ENCODE measurements at regions not wholly inside any gene's neighbourhood (a gene's known extent, or its start where the extent isn't known, plus 50 kb on each side); places are given as distances from the start of the nearest gene placed in this dataset.
"Not testable (repeated sequence)": the region's sequence is repeated elsewhere in the genome, so short reads cannot be mapped to it uniquely, and the experiment has no call there.

DNA sequence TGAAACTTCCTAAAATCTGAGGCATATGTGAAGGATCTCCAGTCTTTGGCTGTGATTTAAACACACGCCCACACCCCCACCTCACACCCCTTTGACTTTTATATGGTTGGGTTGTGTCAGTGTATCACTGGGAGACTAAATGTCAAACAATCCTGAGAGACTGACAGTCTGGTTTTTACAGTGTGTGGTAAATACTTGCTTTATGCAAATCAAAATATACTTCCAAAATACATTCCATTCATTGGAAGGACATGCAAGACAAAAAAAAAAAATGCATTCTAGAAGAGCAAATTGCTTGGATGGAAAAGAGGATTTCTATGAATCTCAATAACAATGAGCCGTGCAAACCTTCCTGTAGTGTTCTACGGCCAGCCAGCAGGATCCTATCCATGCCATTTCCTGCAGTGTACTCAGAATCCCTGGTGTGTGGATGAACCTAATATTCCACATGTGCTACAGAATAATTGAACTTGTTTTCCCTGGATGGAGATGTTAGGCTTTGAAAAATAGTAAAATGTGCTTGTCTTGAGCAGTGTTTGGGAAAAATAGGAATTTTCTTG lies 602.1 kb upstream of the GOT2 start:
- DNase-seq (ENCODE audit: low read depth in 2 of 2) = no peak

DNA sequence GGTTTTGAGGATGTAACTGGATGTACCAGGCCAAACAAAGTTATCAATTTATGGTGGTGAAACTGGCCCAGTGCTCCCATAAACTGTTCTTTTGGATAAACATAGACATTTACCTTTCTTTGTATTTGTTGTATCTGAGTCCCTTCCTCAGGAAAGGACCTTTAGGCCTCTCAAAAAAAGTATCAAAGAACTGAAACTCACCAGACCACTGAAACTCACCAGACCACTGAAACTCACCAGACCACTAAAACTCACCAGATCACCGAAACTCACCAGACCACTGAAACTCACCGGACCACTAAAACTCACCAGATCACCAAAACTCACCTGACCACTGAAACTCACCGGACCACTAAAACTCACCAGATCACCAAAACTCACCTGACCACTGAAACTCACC lies 597.6 kb upstream of the GOT2 start:
- not testable (repeated sequence) for DNase-seq (ENCODE audit: low read depth in 2 of 2)

DNA sequence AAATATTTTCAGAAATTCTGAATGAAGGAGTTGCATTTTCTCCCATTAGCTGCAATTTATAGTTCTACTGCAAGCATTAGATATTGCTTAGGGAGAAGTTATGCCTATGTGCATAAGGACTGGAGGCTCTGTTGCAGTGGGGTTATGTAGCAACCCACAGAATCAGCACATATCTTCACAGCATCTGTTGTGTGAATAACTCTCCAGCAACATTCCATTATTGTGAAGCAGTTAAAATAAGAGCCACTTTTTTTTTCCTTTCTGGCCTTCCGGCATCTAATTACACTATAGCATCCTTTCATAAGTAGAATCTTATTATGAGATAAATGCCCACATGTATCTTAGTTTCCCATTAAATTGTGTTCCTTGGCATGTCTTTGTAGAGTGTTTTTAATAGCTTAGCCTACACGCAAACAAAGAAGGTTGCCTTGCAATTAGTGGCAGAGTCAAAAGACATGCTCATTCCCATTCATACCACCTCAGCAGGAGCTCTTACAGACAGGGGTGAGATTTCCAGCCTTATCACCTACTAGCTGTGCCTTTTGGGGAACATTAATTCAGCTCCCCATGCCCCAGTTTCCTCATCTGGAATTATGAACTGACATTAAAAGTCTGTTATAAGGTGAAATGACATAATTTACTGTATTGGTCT lies 596.0 kb upstream of the GOT2 start:
- DNase-seq (ENCODE audit: low read depth in 2 of 2) = no peak

DNA sequence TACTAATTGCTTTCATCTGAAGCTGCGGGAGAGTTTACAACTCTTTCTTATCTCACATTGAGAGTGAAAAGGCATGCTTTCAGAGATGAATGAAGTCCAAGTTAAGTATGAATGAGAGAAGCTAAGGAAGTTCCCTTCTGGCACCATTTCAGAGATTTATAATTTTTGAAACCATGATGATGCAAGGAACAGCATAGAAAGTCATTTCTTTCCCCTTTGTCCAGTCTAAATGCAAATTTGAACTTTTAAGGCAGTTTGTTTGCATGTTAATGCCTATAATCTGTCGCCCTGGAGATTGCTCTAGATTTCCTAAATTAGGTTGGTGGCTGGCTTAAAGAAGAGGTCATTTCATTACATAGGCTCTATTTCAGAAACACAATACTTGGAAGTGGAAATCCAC lies 594.8 kb upstream of the GOT2 start:
- no peak for DNase-seq (ENCODE audit: low read depth in 2 of 2)

DNA sequence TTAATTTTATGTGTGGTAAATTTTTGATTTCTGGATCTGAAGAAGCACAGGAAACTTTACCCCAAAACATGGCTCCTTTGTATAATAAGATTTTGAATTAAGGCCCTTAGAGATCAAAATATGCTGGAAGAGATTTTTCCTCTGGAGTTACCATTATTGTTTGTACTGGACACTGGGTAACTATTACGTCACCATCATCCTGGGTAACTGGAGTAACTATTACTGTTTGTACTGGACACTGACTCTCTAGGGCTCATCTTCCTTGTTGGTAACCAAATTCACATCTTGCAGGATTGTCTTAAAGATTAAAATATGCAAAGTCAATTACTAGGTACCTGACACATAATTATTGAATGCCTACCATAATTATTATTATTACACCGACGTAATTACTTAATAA lies 593.8 kb upstream of the GOT2 start:
- no peak for DNase-seq (ENCODE audit: low read depth in 2 of 2)

DNA sequence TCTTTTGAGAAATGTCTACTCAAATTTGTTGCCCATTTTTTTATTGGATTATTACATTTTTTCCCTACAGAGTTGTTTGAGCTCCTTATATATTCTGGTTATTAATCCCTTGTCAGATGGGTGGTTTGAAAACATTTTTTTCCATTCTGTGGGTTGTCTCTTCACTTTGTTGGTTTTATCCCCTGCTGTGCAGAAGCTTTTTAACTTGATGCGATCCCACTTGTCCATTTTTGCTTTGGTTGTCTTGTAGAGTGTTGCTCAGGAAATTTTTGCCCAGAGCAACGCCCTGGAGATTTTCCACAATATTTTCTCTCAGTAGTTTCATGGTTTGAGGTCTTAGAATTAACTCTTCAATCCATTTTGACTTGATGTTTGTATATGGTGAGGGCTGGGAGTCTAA lies 592.8 kb upstream of the GOT2 start:
- DNase-seq (ENCODE audit: low read depth in 2 of 2) = no peak

DNA sequence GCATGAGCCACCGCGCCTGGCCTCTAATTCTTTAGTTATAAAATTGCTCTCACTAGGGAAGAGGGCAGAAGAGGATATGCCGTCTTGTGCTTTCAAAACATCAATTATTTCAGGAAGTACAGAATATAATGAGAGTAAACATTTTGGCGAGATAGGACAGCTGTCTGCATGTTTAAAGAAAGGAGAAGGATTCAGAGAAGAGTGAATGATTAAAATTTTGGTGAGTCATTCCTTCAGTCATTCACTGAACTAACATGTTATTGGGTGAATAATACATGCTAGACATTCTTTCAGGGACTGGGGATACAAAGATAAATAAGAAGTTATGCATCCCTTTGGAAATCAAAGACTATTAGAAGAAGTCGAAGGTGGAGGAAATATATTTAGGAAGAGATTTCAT lies 590.3 kb upstream of the GOT2 start:
- no peak for DNase-seq (ENCODE audit: low read depth in 2 of 2)

DNA sequence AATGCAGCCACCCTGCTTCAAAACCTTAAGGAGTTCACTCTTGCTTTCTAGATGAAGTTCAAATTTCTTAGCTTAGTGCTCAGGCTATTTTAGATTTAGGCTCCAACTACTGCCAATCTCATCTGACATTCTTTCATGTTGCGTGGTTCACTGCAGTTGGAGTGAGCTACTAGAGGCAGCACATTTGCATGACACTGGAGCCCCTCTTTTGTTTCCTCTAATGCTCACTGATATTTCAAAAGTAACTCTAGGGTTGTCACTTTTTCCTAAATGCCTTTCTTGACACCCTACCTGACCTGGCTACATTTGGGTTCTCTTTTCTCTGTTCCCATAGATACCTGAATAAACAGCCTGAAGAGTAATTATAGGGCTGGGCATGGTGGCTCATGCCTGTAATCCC lies 586.5 kb upstream of the GOT2 start:
- DNase-seq (ENCODE audit: low read depth in 2 of 2) = no peak

DNA sequence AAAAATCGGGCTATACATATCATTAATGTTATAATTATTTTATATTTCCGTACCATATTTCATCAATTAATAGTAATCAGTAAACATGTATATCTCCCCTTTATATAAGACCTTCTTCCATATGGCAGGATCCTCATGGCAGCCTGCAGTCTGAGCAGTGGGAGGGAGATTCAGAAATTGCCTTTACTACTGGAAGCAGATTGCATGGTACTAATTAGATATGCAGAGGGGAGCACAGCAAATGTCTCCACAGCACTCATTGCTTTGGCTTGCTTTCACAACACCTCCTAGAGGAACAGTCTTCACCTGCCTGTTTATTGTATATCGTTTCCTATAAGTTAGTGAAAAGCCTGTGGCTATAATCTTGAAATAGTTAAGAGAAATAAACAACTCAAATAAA lies 585.8 kb upstream of the GOT2 start:
- DNase-seq (ENCODE audit: low read depth in 2 of 2) = no peak

DNA sequence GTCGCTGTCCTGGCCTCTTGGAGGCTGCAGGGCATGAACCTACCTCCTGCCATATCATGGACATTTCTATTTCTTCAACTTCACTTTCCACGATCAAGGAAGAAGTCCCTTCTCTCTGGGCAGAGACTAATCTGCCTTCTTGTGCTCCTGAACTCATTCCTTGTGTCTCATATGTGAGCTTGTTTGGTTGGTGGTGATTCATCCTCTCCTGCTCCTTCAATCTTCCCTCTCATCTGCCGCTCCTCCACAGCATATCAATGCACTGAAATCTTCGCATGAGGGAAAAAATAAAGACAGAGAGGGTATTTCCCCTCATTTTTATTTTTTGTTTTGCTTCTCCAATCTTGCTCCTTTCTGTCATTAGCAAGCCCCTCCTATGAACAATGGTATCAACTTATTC lies 571.7 kb upstream of the GOT2 start:
- no peak for DNase-seq (ENCODE audit: low read depth in 2 of 2)

DNA sequence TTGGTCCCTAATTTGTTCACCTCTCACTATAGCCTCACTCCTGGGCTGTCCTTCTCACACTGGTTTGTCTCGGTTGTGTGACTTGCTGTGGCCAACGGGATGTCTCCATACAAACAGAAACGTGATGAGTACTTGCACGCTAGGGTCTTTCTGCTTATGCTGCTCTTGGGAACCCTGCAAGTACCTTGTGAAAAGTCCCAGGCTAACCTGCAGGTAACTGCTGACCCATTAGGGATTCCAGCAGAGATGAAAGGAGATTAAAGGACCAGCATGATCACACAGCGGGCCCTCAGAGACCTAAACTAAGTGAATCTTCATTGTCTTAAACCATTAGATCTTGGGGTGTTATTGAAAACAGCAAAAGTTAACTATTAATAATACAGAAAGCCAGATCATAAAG lies 562.8 kb upstream of the GOT2 start:
- no peak for DNase-seq (ENCODE audit: low read depth in 2 of 2)

DNA sequence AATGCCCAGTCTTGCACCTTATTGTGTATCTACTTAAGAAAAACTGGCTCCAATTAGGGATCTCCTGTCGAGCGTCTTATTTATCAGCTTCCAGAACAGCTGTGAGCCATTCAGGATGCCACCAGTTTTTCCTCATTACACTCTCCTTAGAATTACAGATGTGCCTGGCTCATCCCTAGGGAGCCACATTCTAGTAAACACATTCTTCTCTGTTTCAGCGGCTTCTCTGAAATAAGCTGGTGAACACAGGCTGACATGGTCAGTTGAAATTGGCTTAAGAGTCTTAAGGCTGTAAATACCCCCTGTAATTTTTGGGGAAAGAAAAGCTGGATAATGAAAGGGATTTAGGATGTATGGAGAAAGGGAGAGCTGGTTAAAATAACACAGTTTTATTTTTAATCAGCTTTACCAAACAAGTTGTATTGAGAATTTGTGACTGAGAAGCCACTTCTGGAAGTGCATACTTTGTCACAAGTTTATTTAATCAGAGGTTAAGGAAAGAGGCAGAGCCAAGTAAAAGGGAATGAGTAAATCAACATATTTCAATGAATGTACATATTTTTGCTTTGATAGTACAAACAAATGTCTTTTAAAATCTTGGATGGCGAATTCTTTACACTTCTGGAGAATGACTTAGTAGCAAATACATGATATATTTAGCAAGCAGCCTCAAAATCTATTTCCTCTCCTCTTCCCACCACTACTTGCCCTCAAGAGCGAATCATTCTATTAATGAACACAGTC lies 562.0 kb upstream of the GOT2 start:
- no peak for DNase-seq (ENCODE audit: low read depth in 2 of 2)

DNA sequence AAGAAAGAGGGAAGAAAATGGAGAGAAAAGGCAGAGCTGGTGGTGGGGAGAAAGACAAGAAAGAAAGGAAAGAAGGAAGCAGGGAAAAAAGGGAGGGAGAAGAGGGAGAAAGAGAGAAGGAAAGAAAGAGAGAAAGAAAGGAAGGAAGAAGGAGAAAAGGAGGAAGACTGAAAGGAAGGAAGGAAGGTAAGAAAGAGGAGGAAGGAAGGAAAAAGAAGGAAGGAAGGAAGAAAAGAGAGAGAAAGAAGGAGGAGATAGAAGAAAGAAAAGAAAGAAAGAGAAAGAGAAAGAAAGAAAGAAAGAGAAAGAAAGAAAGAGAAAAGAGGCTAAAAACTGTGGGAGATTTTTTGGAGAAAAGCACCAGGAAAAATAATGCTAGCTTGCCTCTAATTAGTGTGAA lies 561.4 kb upstream of the GOT2 start:
- no peak for DNase-seq (ENCODE audit: low read depth in 2 of 2)

DNA sequence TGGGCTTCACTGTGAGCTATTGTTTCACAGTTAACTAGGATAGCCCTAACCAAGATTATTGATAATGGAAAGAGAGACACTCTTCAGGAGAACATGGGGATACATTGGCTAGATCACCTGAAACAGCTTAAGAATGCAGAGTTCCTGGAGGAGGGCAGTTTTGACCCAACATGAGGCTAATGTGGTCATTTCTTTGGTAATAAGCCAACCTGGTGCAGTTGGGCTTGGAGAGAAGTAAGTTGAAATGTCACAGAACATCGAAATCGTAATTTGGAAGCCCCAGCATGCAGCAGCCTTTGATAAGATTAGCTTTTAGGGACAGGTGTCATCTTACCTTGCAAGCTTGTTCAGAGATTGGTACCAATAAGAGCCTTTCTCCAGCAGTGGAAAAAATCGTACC lies 556.6 kb upstream of the GOT2 start:
- no peak for DNase-seq (ENCODE audit: low read depth in 2 of 2)

DNA sequence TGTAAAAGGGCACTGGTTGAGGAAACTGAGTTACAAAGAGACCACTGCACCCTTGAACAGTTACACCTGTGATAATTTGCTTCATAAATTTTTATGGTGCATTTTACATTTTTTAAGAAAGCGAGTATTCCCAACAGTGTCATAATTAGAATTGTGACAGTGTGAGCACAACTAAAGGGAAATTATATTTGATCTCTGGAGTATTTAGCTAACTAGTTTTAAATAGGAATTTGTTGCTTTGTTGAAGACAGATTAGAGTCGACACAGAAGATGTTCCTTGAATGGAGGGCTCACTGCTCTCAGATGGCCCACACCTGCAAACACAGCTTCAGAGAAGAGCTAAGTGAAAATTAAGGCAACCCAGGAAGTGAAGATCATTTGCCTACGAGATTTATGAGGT lies 555.0 kb upstream of the GOT2 start:
- DNase-seq (ENCODE audit: low read depth in 2 of 2) = no peak

DNA sequence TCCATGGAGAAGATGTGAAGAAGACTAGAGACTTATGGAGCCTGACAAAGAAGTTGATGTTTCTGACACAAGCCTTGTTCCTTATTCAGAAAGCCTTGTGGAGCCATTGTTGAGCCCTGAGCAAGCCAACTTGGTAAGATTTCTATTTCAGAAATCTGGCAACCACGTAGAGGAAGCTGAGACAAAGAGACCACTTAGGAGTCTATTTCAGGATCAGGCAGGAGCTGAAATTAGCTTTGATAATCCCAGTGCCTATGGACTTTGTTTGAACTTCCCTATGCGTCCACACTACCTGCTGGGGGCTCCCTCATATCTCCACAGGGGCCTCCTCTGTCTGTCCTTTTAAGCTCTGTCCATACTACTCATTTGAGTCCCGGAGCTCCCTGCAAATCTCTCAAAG lies 540.0 kb upstream of the GOT2 start:
- no peak for DNase-seq (ENCODE audit: low read depth in 2 of 2)

DNA sequence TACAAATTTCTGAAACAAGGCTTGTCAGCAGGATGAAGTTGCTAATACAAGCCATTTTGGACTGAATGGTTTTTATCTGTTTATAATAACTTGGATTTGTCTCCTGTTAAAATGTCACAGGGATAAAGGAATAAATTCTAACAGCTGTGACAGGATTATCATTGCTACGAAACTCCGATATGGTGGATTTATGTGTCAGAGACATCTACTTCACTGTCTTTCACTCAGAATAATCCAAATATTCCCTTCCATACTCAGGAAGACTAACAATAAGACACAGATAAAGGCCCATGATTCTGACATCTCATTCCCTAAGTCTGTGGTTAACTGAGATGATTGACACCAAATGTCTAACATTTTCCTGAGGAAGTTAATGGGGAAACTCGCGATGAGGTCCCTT lies 529.8 kb upstream of the GOT2 start:
- DNase-seq (ENCODE audit: low read depth in 2 of 2) = no peak

DNA sequence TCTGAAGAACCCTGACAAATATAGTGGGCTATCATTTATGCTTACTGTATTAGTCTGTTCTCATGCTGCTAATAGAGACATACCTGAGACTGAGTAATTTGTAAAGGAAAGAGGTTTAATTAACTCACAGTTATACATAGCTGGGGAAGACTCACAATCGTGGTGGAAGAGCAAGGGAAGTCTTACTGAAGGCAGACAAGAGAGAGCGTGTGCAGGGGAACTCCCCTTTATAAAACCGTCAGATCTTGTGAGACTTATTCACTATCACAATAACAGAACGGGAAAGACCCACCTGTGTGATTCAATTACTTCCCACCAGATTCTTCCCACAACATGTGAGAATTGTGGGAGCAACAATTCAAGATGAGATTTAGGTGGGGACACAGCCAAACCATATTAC lies 526.8 kb upstream of the GOT2 start:
- no peak for DNase-seq (ENCODE audit: low read depth in 2 of 2)

DNA sequence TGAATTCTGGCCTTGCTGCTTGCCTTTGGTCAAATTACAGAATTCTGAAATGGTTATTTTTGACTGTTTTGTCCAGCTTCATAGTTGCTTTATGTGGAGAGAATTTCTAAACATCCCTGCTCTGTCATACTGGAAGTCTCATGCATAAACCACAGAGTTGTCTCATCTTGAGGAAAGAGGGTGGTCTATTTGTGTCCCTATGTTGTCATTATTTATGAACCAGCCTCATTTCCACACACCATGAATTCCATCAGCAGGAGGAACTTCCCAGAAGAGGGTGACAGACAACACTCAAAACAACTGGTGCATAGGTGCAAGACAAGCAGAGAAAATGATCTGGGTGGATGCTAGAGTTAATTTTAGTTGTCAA lies 525.8 kb upstream of the GOT2 start:
- no peak for DNase-seq (ENCODE audit: low read depth in 2 of 2)

DNA sequence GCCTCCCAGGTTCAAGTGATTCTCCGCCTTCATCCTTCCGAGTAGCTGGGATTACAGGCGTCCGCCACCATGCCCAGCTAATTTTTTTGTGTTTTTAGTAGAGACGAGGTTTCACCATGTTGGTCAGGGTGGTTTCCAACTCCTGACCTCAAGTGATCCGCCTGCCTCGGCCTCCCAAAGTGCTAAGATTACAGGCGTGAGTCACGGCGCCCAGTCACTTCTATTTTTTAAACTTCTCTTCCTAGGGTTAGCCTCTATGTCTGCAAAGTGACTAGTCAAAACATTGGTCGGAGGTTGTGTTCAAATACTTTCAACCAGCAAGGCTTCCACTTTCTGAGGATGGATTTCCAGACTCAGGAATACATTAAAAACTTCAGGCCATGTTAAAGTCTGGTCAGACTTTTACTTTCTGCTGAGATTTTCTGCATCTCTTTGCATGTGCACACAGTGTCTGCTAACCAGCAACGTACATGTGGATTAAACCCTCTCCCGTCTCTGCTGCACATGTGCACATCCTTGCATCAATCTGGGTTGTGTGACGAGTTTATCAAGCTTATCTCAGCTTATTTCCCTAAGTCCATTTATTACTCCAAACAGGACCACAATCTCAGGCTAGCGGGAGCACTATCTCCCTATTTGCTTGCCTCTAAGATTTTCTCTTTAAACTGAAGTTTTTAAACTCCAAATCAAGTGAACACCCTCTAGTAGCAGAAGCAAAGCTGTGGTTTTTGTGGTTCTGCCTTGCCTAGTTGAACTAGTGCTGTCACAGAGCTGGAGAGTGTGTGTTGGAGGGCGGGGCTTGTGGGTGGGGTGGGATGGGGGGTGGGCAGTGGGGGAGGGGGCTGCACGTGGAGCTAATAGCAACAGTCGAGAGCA lies 525.2 kb upstream of the GOT2 start:
- no peak for DNase-seq (ENCODE audit: low read depth in 2 of 2)

DNA sequence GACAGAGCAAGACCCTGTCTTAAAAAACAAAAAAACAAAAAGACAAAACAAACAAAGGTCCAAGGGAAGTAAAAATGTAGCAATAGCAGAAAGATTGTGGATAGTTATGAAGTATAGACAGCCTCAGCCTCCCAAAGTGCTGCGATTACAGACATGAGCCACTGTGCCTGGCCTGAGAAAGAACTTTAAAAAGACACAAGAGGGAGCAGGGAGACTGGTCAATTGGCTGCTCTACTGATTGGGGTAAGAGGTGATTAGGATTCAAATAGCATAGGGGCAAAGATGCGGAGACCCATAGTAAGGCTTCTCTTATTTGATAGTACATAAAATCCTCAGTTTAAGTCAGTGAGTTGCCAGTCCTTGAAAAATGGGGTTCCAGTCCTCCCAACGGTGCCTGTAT lies 518.2 kb upstream of the GOT2 start:
- DNase-seq (ENCODE audit: low read depth in 2 of 2) = no peak

DNA sequence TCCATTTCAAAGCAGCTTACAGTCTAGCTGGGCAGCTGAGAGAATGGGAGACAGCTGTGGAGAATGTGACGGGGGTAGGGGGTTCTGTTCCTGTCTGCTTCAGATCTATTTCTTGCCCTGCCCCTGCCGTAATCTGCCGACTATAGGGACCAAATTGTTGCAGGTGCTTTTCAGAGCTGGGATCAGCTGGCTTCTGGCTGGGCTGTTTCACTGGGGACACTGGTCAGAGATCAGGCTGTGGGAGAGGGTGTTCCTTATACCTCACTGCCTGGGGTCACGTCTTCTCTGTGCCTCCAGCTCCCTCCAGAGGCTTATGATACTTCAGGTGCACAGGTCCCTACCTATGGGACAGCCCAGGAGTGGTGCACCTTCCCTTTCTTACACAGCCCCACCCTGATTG lies 514.9 kb upstream of the GOT2 start:
- DNase-seq (ENCODE audit: low read depth in 2 of 2) = no peak

DNA sequence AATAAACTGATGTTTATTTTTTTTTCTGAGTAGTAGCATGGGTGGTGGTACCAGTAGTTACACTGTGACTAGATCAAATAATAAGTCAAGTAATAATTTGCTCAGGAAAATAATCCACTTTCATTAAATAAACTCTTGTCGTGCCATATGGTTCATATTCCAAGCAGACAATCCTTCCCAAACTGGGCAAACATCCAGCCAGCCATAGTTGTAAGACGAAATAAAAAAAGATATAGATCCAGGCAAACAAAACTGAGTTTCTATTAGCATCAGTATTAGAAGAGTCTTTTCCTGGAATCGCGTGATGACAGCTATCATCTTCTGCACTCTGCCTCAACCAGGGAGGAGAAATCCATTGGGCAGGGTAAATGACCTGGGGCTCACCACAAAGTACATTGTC lies 508.4 kb upstream of the GOT2 start:
- no peak for DNase-seq (ENCODE audit: low read depth in 2 of 2)

All from stimulated activated CD4-positive, alpha-beta T cell treated with anti-CD3 and anti-CD28 coated beads, Interleukin-1b, Interleukin-23, amount 100 ng/mL, for 1 hour (primary cell).